HG03342 (cell line): ENCODE measurements at regions not wholly inside any gene's neighbourhood (a gene's known extent, or its start where the extent isn't known, plus 50 kb on each side); places are given as distances from the start of the nearest gene placed in this dataset.
A peak's percentile ranks its signal among the peaks of the same experiment; 100 is the strongest.

Source experiments
- ATAC-seq: cut with Tn5 transposase; IDR thresholded peaks from one replicate; pipeline ENCODE4 v1.9.1; 2021; ENCODE audit warnings: mild to moderate bottlenecking, moderate library complexity; ENCODE audit not compliant: unreplicated experiment

GRCh38 chr2:136223274-136223673 lies 105.3 kb upstream of the CXCR4 start:
- ATAC-seq, result no peak

DNA sequence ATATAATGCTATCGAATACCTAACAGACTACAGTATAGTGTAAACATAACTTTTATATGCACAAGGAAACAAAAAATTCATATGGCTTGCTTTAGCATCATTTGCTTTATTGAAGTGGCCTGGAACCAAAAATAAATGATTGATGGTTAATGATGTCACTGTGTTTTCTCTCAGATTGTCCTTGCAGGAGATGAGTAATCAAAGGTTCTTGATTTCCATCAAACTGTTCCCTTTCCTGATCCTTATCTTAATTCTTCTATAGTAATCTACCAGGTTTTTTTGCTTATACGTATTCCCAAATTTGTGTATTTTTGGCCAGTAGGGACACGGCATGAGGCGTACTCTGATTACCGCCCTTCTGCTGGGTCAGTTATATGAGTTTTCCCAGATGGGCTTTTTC lies 104.9 kb upstream of the CXCR4 start:
- no peak for ATAC-seq

DNA sequence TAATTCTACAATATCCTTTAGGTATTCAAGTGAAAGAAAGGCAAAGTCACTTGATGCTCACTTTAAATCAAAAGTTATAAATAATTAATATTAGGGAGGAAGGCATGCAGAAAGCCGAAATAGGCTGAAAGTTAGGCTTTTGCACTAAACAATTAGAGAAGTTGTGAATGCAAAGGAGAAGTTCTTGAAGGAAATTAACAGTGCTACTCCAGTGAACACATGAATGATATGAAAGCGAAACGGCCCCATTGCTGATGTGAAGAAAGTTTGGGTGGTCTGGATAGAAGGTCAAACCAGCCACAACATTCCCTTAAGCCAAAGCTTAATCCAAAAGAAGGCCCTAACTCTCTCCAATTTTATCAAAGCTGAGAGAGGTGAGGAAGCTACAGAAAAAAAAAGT lies 103.1 kb upstream of the CXCR4 start:
- ATAC-seq, result no peak

DNA sequence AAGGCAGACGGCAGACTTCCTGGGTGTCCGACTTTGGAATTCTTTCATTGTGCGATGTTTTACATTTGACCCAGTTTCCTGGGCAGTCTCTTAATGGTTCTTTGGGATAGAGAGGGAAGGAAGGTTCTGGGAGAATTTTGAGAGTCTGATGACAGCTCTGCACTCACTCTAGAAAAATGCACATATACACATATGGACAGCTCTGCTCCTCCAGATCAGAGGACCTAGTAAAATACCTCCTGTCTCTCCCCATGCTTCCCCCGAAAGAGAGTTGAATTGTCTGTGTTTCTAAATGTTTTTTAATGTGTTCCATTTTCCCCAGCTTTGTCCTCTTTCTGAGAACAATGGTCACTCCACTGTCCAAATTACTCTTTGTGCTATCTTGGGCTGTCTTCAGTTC lies 102.0 kb upstream of the CXCR4 start:
- ATAC-seq, result no peak

GRCh38 chr2:136219341-136219740 lies 101.4 kb upstream of the CXCR4 start:
- no peak for ATAC-seq

GRCh38 chr2:136217996-136218395 lies 100.0 kb upstream of the CXCR4 start:
- ATAC-seq, result no peak

DNA sequence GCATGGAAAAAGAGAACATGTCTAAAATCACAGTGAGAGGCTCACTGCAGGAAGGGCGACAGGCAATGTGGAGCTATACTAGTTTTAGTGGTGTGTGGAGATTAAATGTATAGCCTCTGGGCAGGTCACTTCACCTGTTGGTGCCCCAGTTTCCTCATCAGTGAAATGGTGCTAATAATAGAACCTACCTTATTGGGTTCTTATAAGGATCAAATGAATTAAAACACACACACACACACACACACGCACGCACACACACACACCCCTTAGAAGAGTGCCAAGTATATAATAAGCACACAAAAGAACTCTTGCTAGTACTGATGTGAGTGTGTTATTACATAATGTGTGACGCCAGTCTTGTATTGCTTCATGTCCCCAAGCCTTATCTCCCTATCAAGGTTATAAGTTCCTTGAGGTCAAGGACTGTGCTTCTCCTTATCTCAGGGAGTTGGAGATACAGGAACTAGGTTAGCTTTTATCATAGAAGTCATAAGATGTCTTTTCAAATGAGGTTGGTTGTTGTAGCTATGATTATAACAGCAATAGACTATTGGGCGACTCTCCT lies 98.0 kb upstream of the CXCR4 start:
- ATAC-seq, result no peak

DNA sequence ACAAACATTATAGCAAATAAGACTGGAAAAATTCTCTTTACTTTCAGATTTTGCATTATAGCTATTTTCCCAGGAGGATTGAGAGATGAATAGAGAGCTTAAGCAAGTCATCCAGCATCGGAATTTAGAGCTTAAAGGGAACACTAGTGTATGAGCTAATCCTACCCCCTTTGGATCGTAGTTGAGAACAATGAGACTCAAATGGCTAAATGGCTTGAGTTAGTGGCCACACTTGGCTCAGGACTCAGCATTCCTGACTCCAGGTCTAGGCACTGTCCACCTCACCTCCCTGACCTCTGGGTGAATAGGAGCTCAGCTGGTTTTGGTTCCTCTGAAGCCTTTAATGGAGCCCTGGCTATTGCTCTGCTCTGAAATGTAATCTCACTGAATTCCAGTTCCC lies 97.5 kb upstream of the CXCR4 start:
- ATAC-seq, result no peak

DNA sequence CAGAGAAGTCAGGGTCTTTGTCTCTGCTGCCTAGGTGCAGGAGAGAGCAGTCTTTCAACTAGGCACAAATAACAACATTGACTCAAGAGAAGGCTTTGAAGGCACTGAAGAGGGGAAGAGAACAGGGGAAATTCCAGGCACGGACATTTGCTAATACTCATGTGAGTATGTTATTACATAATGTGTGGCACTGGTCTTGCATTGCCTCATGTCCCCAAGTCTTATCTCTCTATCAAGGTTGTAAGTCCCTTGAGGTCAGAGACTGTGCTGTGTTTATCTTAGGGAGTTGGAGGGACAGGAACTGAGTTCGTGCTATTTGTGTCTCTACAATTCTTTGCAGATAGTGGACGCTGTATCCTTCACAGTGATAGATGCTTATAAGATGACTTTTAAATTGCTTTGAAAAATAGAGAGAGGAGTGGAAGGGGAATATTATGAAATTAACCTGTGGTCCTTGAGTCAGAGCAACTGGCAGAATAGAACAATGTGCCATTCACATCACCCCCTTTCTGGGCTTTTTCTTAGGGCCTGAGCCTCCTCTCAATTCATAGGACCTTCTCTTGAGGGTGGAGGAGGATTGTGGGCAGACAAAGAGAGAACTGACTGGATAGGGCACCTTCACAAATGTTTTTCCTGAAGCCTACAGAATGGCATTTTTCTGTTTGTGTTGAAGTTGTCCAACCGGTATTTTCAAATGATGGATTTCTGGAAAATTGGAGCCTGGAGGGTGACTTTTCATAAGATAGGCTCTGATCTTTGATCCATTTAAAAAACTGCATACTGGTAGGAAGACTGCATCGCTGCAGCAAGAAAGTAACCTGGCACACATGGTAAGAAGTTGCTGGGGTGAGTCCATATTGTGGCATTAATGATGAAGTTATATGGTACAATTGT lies 96.6 kb upstream of the CXCR4 start:
- no peak for ATAC-seq

- ATAC-seq, result no peak
These were observed 95.9 kb upstream of the CXCR4 start for GRCh38 chr2:136213836-136214235.

DNA sequence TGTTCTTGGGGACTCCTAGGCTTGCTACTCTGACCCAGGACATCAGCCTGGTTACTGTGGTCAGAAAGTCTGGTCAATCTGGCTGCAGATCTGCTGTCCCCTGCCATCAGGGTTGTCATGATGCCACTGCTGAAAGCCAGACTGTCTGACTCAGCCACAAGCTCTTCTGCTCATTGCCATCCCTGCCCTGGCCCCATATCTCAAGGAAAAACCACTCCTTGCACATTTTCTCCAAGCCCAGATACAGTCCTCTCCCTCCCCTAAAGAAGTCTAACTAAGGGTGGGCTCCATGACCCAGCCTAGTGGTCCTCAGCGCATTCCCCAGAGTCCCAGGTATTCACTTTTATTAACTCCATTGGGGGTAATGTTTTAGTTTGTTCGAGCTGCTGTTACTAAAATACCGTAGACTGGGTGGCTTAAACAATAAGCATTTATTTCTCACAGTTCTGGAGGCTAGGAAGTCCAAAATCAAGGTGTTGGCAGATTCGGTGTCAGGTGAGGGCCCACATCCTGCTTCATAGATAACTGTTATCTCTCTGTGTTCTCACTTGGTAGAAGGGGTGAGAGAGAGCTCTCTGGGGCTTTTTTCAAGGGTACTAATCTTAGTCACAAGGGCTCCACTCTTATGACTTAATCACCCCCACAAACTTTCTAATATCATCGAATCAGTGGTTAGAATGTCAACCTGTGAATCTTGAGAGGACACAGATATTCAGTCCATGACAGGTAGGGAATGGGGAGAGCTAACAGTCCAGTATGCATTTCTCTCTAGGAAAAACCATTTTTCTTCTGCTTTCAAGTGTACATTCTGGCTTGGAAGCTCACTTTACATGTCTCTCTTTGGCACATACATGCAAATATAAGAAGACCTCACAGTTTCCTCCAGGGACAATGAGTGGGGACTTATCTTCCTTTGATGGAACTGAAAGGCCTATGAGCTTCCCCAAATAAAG lies 94.8 kb upstream of the CXCR4 start:
- ATAC-seq, result peak; percentile 46

GRCh38 chr2:136211701-136212100 lies 93.8 kb upstream of the CXCR4 start:
- no peak for ATAC-seq

GRCh38 chr2:136210822-136211221 lies 92.9 kb upstream of the CXCR4 start:
- no peak for ATAC-seq

DNA sequence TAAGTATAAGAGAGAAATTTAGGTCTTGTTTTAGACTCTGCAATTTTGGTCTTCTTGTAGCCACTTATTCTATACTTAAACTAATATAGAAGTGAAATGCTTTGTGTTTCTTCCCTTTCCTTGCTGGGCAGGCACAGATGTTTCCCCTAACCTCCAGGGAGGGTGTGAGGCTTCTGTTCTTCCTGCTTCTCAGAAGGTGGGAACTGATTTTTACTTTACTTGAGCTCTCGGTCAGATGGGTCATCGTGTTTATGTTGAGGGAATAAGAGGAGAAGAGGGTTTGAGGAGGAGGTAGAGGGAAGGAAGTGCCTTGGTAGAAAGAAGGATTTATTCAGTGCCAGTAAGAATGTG lies 92.5 kb upstream of the CXCR4 start:
- ATAC-seq, result no peak

DNA sequence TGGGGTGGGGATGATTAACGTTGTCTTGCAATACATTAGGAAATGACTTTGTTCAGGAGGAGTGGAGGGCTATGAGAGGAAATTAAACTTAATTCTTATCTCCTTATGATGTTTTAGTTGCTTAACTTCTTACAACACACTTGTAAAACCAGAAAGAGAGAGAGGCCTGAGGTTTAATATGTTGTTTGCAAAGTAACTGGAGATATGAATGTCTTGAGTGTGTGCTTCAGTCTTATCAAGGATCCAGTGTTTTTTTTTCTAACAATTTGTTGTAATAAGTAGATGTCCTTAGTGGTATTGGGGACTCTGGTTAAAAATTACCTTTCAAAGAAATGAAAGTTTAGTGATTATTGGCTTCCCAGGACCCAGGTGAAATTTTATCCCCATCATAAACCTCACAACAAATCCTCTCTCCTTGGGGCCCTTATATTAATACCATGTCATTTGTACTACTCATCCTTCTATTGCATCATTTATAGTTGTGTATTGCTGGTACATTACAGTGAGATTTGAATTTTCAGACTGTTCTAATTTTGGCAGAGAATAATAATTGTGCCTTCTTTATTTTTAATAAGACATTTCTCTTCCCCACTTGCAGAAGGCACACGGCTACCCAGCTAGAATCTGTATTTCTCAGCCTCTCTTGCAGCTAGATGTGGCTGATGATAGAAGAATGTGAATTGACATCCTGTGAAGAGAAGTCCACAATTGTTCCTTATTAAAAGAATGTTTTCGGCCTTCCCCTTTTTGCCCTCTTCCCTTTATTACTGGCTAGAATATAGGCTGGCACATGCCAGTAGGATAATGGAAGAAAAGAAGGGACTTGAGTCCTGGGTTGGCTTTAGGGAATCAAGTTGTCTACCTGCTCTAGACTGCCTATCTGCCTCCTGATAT lies 91.9 kb upstream of the CXCR4 start:
- ATAC-seq, result no peak

- no peak for ATAC-seq
These were observed 90.9 kb upstream of the CXCR4 start for GRCh38 chr2:136208682-136209420.

DNA sequence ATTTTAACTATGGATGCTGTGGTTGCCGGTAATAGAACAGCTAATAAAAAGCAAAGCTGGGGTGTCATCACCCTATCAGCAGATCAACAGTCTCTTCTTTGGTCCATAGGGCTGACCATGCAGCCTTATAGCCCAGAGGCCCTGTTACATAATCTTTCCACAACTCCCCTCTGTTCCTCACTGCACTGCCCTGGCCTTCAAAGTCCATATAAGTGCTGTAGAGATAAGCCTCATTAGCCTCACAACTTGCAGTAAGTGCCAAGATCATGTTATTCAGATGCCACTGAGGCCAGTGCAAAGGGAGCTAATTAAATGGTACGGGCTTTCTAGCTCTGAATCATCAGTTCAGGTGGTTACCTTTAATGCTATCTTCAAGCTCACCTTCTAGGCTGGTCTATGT lies 89.7 kb upstream of the CXCR4 start:
- ATAC-seq, result no peak

DNA sequence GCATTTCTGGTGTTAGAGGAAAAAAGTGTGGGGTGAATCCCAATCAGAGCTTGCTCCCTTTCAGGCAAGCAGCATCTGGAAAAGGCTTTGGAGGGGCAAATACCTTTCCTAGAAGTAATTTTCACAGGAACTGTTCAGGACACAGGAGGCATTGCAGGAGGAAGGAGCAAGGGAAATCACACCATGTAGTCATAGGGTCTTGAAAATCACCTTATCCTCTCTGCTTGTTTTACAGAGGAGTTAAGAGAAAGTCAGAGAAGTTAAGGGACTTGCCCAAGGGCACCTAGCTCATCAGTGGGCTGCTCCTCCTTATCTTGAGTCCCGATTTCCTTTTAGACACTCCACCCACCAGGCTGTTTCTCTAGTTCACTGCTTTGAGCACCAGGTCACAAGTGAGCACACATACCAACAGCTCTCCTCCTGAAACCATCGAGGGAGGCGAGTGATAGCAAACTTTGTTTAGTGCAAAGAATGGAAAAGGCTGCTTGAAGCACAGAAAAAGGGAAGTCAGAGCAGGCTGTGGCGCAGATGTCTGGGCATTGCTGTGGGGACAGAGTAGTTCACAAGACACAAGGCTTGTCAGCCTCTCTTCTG lies 89.2 kb upstream of the CXCR4 start:
- ATAC-seq, result peak; percentile 41

- peak; percentile 94 for ATAC-seq
These were observed 88.7 kb upstream of the CXCR4 start for GRCh38 chr2:136206613-136207012.

GRCh38 chr2:136205615-136206014 lies 87.7 kb upstream of the CXCR4 start:
- ATAC-seq, result no peak
